ENCODE measurements at regions not wholly inside any gene's neighbourhood (a gene's known extent, or its start where the extent isn't known, plus 50 kb on each side); places are given as distances from the start of the nearest gene placed in this dataset.
"Not testable (repeated sequence)": the region's sequence is repeated elsewhere in the genome, so short reads cannot be mapped to it uniquely, and the experiment has no call there.

- intact Hi-C loops (cut with DNase I) = no loop called here
Measured at GRCh38 chr6:109875973-109876372, 102.1 kb upstream of the GPR6 start.

GRCh38 chr6:109877028-109878004 is 100.8 kb upstream of the GPR6 start:
- DNase-seq = no peak
- intact Hi-C loops (cut with DNase I) = no loop called here

More at GRCh38 chr6:109875973-109876372, 102.1 kb upstream of the GPR6 start:
- no peak for DNase-seq

- intact Hi-C loops (cut with DNase I); DNase-seq: not testable (repeated sequence)
Measured at GRCh38 chr6:109878005-109878690, 100.0 kb upstream of the GPR6 start.

- intact Hi-C loops (cut with DNase I); DNase-seq: not testable (repeated sequence)
Measured at GRCh38 chr6:109879081-109879480, 99.0 kb upstream of the GPR6 start.

- peak in 2 of 42 donors; percentile 27 to 47 for DNase-seq
- intact Hi-C loops (cut with DNase I) = no loop called here
Measured at GRCh38 chr6:109879521-109879920, 98.6 kb upstream of the GPR6 start.

GRCh38 chr6:109881069-109881468 is 97.0 kb upstream of the GPR6 start:
- intact Hi-C loops (cut with DNase I); DNase-seq: not testable (repeated sequence)

- intact Hi-C loops (cut with DNase I); DNase-seq: not testable (repeated sequence)
Measured at GRCh38 chr6:109881953-109882490, 96.1 kb upstream of the GPR6 start.

GRCh38 chr6:109891924-109892323 is 86.2 kb upstream of the GPR6 start:
- intact Hi-C loops (cut with DNase I) = no loop called here
- DNase-seq = peak in 7 of 42 donors; percentile 18 to 61 (median 33)

- no peak for DNase-seq
- intact Hi-C loops (cut with DNase I) = no loop called here
Measured at GRCh38 chr6:109892451-109893435, 85.4 kb upstream of the GPR6 start.

- intact Hi-C loops (cut with DNase I) = no loop called here
Measured at GRCh38 chr6:109893606-109894005, 84.5 kb upstream of the GPR6 start.

GRCh38 chr6:109894181-109894580 is 83.9 kb upstream of the GPR6 start:
- intact Hi-C loops (cut with DNase I) = no loop called here
- no peak for DNase-seq

More at GRCh38 chr6:109893606-109894005, 84.5 kb upstream of the GPR6 start:
- DNase-seq = no peak

- no peak for DNase-seq
- intact Hi-C loops (cut with DNase I) = no loop called here
Measured at GRCh38 chr6:109896341-109896740, 81.8 kb upstream of the GPR6 start.

- DNase-seq = no peak
- intact Hi-C loops (cut with DNase I) = no loop called here
Measured at GRCh38 chr6:109897025-109897424, 81.1 kb upstream of the GPR6 start.

- peak in 18 of 42 donors; percentile 15 to 67 (median 37) for DNase-seq
- intact Hi-C loops (cut with DNase I) = no loop called here
Measured at GRCh38 chr6:109897561-109898080, 80.5 kb upstream of the GPR6 start.

- intact Hi-C loops (cut with DNase I) = no loop called here
- DNase-seq = peak in 14 of 42 donors; percentile 16 to 68 (median 32)
Measured at GRCh38 chr6:109901976-109902375, 76.1 kb upstream of the GPR6 start.

- no peak for DNase-seq
- intact Hi-C loops (cut with DNase I) = no loop called here
Measured at GRCh38 chr6:109902870-109903269, 75.2 kb upstream of the GPR6 start.

GRCh38 chr6:109910571-109910970 is 67.5 kb upstream of the GPR6 start:
- intact Hi-C loops (cut with DNase I) = no loop called here
- DNase-seq = peak in 20 of 42 donors; percentile 11 to 70 (median 32)

- intact Hi-C loops (cut with DNase I) = no loop called here
- no peak for DNase-seq
Measured at GRCh38 chr6:109912118-109912517, 66.0 kb upstream of the GPR6 start.
